Astrocyte of the cerebellum (primary cell): ENCODE measurements at regions not wholly inside any gene's neighbourhood (a gene's known extent, or its start where the extent isn't known, plus 50 kb on each side); places are given as distances from the start of the nearest gene placed in this dataset.

ENCODE experiments used
- DNase-seq: peaks from one replicate; pipeline ENCODE4 v3.0.0-alpha.2; 2011; ENCODE audit warnings: low read depth
- H3K4me3 ChIP-seq: 2 replicates; pipeline ENCODE4 v1.5.1; 2011; ENCODE audit warnings: mild to moderate bottlenecking, low read depth, low read length, moderate library complexity
- in situ Hi-C: cut with HindIII; loops from 2 replicates; pipeline ENCODE4 v1.10.0; 2017; ENCODE audit warnings: low sequenced_read_pairs
- TF ChIP-seq, protein P1 (sequence below): IDR thresholded peaks from 2 replicates; pipeline ENCODE4 v1.5.1; 2012; ENCODE audit warnings: low read length, low read depth, moderate library complexity, mild to moderate bottlenecking; ENCODE audit errors: missing control alignments

DNA sequence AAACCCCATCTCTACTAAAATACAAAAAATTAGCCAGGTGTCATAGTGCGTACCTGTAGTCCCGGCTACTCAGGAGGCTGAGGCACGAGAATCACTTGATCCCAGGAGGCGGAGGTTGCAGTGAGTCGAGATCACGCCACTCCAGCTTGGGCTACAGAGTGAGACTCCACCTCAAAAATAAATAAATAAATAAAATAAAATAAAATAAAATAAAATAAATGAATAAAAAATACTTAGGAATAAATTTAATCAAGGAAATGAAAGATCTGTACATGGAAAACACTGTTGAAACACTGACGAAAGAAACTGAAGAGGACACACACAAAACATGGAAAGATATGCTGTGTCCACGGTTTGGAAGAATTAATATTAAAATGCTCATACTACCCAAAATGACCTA is 56.5 kb upstream of the ASPRV1 start:
- in situ Hi-C loops, result loop anchor here (5.0 kb wide), 1 partner anchor 44 kb away; no protein-coding TSS in a partner anchor
- no peak overlapping the region for H3K4me3 ChIP-seq
- TF ChIP-seq, protein P1, sequence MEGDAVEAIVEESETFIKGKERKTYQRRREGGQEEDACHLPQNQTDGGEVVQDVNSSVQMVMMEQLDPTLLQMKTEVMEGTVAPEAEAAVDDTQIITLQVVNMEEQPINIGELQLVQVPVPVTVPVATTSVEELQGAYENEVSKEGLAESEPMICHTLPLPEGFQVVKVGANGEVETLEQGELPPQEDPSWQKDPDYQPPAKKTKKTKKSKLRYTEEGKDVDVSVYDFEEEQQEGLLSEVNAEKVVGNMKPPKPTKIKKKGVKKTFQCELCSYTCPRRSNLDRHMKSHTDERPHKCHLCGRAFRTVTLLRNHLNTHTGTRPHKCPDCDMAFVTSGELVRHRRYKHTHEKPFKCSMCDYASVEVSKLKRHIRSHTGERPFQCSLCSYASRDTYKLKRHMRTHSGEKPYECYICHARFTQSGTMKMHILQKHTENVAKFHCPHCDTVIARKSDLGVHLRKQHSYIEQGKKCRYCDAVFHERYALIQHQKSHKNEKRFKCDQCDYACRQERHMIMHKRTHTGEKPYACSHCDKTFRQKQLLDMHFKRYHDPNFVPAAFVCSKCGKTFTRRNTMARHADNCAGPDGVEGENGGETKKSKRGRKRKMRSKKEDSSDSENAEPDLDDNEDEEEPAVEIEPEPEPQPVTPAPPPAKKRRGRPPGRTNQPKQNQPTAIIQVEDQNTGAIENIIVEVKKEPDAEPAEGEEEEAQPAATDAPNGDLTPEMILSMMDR, result no peak
- DNase-seq, result no peak

DNA sequence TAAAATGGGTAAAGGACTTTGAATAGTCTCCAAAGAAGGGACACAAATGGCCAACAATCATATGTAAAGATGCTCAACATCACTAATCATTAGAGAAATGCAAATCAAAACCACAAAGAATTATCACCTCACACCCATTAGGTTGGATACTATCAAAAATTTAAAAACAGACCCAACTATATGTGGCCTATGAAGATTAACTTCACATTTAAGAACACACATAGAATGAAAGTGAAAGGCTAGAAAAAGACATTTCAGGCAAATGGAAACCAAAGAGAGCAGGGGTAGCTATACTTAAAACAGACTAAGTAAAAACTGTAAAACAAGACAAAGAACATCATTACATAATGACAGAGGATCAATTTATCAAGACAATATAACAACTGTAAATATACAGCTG is 53.5 kb upstream of the ASPRV1 start:
- H3K4me3 ChIP-seq, result no peak overlapping the region
- TF ChIP-seq, protein P1, result no peak
- DNase-seq, result no peak
- in situ Hi-C loops, result loop anchor here (5.0 kb wide), 1 partner anchor 47 kb away; no protein-coding TSS in a partner anchor

DNA sequence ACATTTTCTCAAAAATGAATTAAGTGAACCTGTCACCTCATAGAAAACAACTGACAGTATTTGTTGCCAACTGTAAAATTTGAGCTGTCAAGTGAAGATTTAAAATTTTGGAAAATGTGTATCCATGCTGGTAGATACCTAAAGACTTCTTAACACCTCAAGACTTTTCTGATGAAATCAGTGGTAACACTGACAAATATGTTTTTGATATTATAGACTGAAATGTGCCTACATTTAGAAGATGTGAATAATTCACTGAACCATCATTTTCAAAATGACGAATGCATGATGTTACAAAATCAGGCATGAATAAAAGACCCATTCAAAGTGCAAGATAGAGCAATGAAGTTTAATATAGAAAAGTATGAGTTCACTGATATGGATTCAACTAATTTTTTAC is 51.5 kb upstream of the ASPRV1 start:
- TF ChIP-seq, protein P1, result no peak
- H3K4me3 ChIP-seq, result no peak overlapping the region
- DNase-seq, result no peak
- in situ Hi-C loops, result no loop called here

DNA sequence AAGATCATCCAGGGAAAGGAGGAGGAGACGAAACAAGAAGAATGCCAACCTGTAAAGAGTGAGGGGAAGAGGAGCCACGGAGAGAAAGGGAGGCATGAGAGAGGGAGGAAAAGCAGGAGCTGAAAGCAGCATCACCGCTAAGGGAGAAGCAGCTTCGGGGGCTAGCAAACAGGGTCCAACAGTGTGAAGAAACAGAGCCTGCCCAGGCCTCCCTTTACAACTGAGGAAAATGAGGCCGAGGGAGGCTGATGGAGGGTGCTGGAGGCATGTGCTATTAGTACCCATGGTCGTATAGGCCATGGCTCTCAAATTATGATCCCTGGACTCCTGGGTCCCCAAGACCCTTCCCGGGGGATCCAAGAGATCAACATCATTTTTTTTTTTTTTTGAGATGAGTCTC is 50.4 kb upstream of the ASPRV1 start:
- in situ Hi-C loops, result no loop called here
- DNase-seq, result no peak
- TF ChIP-seq, protein P1, result no peak
- H3K4me3 ChIP-seq, result no peak overlapping the region

DNA sequence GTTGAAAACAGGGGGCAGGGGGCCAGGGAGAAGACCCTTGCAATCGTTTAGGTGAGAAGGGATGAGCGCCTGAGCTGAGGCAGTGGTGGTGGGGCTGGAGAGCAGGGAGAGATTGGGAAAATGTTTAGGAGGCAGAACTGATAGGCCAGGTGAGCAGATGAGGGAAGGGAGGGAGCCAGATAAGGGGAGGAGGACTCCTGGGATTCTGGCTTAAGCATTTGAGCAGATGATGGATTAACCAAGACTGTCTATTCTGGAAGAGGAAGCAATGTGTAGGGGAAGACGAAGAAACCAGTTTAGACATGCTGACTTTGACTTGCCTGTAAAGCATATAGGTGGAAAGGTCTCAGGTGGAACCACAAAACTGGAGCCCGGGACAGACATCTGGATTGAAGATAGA is 49.9 kb upstream of the ASPRV1 start:
- in situ Hi-C loops, result no loop called here
- no peak overlapping the region for H3K4me3 ChIP-seq
- TF ChIP-seq, protein P1, result no peak
- DNase-seq, result no peak
